ENCODE measurements at regions not wholly inside any gene's neighbourhood (a gene's known extent, or its start where the extent isn't known, plus 50 kb on each side); places are given as distances from the start of the nearest gene placed in this dataset.
"Not testable (repeated sequence)": the region's sequence is repeated elsewhere in the genome, so short reads cannot be mapped to it uniquely, and the experiment has no call there.

- not testable (repeated sequence) for DNase-seq (ENCODE audit: low spot score)
Measured at GRCh38 chrX:92298067-92298466, 518.9 kb downstream of the PCDH11X start.

- not testable (repeated sequence) for DNase-seq (ENCODE audit: low spot score)
Measured at GRCh38 chrX:92333194-92333593, 554.0 kb downstream of the PCDH11X start.

GRCh38 chrX:92351065-92351464, 571.9 kb downstream of the PCDH11X start:
- DNase-seq (ENCODE audit: low spot score): not testable (repeated sequence)

- no peak for DNase-seq (ENCODE audit: low spot score)
Measured at GRCh38 chrX:92351511-92351910, 572.3 kb downstream of the PCDH11X start.

Data from AG08396 (cell line).